Caco-2 (cell line): ENCODE measurements at regions not wholly inside any gene's neighbourhood (a gene's known extent, or its start where the extent isn't known, plus 50 kb on each side); places are given as distances from the start of the nearest gene placed in this dataset.

ENCODE experiments used
- BruUV-seq: library from RNA; stranded (reverse); fragments of 400-500 nt; replicated peaks from 2 replicates; lab custom pipeline; 2021; lab: Mats Ljungman, UMichigan
- CTCF ChIA-PET: fragments of 300-600 bp; sonication (Branson Sonifier 250); formaldehyde crosslinking; loops from one replicate; lab custom pipeline; 2022; ENCODE audit warnings: antibody characterized with exemption; lab: Charles Lee
- POLR2A ChIA-PET: fragments of 300-600 bp; sonication (Branson Sonifier 250); formaldehyde crosslinking; loops from one replicate; lab custom pipeline; 2022; ENCODE audit warnings: antibody characterized with exemption; lab: Charles Lee
- DNase-seq, 2 experiments: peaks; one replicate each; pipeline versions ENCODE4 v3.0.0 to v3.0.0-alpha.2; 2020 to 2022
- H3K27me3 ChIP-seq: replicated peaks from 2 replicates; pipeline ENCODE4 v1.6.0; 2011; ENCODE audit warnings: low read length; ENCODE audit not compliant: control insufficient read depth, insufficient read depth
- H3K36me3 ChIP-seq: 2 replicates; pipeline ENCODE4 v1.5.1; 2011; ENCODE audit warnings: low read length; ENCODE audit not compliant: control insufficient read depth, insufficient read depth
- H3K4me1 ChIP-seq: fragments of 250-450 bp; sonication (Bioruptor Pico); 2 replicates; pipeline ENCODE4 v1.5.1; 2020; ENCODE audit warnings: mild to moderate bottlenecking
- H3K4me3 ChIP-seq: 2 replicates; pipeline ENCODE4 v1.5.1; 2011; ENCODE audit warnings: low read depth, mild to moderate bottlenecking, control low read depth, low read length
- H3K9me3 ChIP-seq: fragments of 250-450 bp; sonication (Bioruptor Pico); 2 replicates; pipeline ENCODE4 v1.5.1; 2020; ENCODE audit warnings: mild to moderate bottlenecking, moderate library complexity
- H3K27ac Mint-ChIP-seq: one replicate; pipeline ENCODE4 v1.8.0; 2022; ENCODE audit warnings: mixed read lengths; ENCODE audit not compliant: unreplicated experiment
- H3K27me3 Mint-ChIP-seq: one replicate; pipeline ENCODE4 v1.8.0; 2022; ENCODE audit warnings: mixed read lengths; ENCODE audit not compliant: insufficient read depth, unreplicated experiment
- H3K36me3 Mint-ChIP-seq: one replicate; pipeline ENCODE4 v1.8.0; 2022; ENCODE audit warnings: mild to moderate bottlenecking, mixed read lengths; ENCODE audit not compliant: insufficient read depth, unreplicated experiment
- H3K4me1 Mint-ChIP-seq: one replicate; pipeline ENCODE4 v1.8.0; 2022; ENCODE audit warnings: low read depth, mixed read lengths; ENCODE audit not compliant: unreplicated experiment
- H3K4me3 Mint-ChIP-seq: one replicate; pipeline ENCODE4 v1.8.0; 2022; ENCODE audit warnings: mild to moderate bottlenecking, moderate library complexity, mixed read lengths; ENCODE audit not compliant: unreplicated experiment
- H3K9me3 Mint-ChIP-seq: one replicate; pipeline ENCODE4 v1.8.0; 2022; ENCODE audit warnings: mixed read lengths; ENCODE audit not compliant: unreplicated experiment
- intact Hi-C: fragments of 100-400 bp; cut with micrococcal nuclease; formaldehyde crosslinking; loops from one replicate; pipeline ENCODE4 v1.10.0; 2022; ENCODE audit not compliant: unreplicated experiment
- TF ChIP-seq, protein P1 (sequence below), 2 experiments: fragments of 200-600 bp in 1 of 2; IDR thresholded peaks; 1 replicate in 1 of 2; 2 replicates in 1 of 2; pipeline versions ENCODE4 v1.5.1 to v1.8.0; 2011 to 2022; ENCODE audit warnings: antibody characterized with exemption in 1 of 2, control low read depth in 1 of 2, inconsistent platforms in 1 of 2, low read depth in 1 of 2, low read length in 1 of 2, mild to moderate bottlenecking in 1 of 2, moderate library complexity in 1 of 2; ENCODE audit not compliant: insufficient read depth in 1 of 2, severe bottlenecking in 1 of 2, unreplicated experiment in 1 of 2

DNA sequence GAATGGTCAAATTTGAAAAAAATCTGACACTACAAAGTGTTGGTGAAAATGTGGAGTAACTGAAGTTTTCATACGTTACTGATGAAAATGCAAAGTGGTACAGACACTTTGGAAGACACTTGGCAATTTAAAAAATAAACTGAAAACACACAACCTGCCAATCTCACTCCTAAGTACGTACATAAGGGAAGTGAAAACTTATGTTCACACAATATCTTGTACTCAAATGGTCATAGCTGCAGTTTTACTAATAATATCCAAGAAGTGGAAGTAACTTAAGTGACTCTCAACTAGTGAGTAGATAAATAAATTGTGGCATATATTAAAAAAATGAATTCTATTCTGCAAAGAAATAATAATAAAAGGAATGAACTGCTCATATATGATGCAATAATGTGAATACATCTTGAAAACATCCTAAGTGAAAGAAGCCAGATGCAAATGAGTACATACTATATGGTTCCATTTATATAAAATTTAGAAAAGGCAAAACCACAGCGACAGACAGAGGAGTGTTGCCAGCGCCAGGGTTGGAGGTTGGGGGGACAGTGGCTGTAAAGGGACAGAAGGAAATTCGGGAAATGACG lies 198.2 kb downstream of the ERMARD start:
- Histone ChIP-seq H3K4me1 (no peaks in the 10 kb centered on the region), H3K4me3 (no peak overlapping the region), H3K9me3 (peaks cover 12% of the 10 kb centered on the region; the same call in 1 of the 2 replicates), H3K36me3 (no peaks in the 10 kb centered on the region), H3K27me3 (no peaks in the 10 kb centered on the region)
- CTCF ChIA-PET, result no interaction called here
- TF ChIP-seq, protein P1, sequence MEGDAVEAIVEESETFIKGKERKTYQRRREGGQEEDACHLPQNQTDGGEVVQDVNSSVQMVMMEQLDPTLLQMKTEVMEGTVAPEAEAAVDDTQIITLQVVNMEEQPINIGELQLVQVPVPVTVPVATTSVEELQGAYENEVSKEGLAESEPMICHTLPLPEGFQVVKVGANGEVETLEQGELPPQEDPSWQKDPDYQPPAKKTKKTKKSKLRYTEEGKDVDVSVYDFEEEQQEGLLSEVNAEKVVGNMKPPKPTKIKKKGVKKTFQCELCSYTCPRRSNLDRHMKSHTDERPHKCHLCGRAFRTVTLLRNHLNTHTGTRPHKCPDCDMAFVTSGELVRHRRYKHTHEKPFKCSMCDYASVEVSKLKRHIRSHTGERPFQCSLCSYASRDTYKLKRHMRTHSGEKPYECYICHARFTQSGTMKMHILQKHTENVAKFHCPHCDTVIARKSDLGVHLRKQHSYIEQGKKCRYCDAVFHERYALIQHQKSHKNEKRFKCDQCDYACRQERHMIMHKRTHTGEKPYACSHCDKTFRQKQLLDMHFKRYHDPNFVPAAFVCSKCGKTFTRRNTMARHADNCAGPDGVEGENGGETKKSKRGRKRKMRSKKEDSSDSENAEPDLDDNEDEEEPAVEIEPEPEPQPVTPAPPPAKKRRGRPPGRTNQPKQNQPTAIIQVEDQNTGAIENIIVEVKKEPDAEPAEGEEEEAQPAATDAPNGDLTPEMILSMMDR (IDR thresholded peaks at IDR 0.05; ENCODE audit: insufficient read depth in 1 of 2, low read depth in 1 of 2, low read length in 1 of 2, severe bottlenecking in 1 of 2, unreplicated experiment in 1 of 2), result no peak
- intact Hi-C loops, result no loop called here
- no peak overlapping the region for H3K27ac Mint-ChIP-seq
- peaks cover 3% of the 10 kb centered on the region for H3K27me3 Mint-ChIP-seq
- BruUV-seq, result no TSS peak
- H3K36me3 Mint-ChIP-seq, result no peaks in the 10 kb centered on the region
- H3K4me1 Mint-ChIP-seq, result no peaks in the 10 kb centered on the region
- no peak overlapping the region for H3K4me3 Mint-ChIP-seq
- no peak for DNase-seq
- peaks cover 12% of the 10 kb centered on the region for H3K9me3 Mint-ChIP-seq
- POLR2A ChIA-PET, result no interaction called here

DNA sequence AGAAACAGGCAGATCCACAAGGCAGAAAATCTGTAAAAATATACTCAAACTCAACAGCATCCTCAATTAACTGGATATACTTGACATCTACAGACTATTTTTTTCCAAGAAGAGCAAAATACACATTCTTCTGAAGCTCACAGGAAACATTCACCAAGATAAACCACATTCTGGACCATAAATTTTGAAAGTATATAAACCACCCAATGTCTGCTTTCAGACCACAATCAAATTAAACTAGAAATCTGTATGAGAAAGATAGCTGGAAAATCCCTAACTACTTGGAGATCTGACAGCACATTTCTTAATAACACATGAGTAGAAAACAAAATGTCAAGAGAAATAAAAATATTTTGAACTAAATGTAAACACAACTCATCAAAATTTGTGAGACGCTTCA lies 195.5 kb downstream of the ERMARD start:
- TF ChIP-seq, protein P1 (IDR thresholded peaks at IDR 0.05; ENCODE audit: insufficient read depth in 1 of 2, low read depth in 1 of 2, low read length in 1 of 2, severe bottlenecking in 1 of 2, unreplicated experiment in 1 of 2), result no peak
- Histone ChIP-seq H3K9me3 (peaks cover 12% of the 10 kb centered on the region; the same call in 1 of the 2 replicates), H3K4me3 (no peak overlapping the region), H3K4me1 (no peaks in the 10 kb centered on the region), H3K27me3 (no peaks in the 10 kb centered on the region), H3K36me3 (no peaks in the 10 kb centered on the region)
- H3K4me1 Mint-ChIP-seq, result no peaks in the 10 kb centered on the region
- no peaks in the 10 kb centered on the region for H3K36me3 Mint-ChIP-seq
- H3K27ac Mint-ChIP-seq, result no peak overlapping the region
- CTCF ChIA-PET, result no interaction called here
- peaks cover 27% of the 10 kb centered on the region for H3K9me3 Mint-ChIP-seq
- no peak overlapping the region for H3K4me3 Mint-ChIP-seq
- POLR2A ChIA-PET, result no interaction called here
- peaks cover 3% of the 10 kb centered on the region for H3K27me3 Mint-ChIP-seq
- BruUV-seq, result no TSS peak
- no peak for DNase-seq
- intact Hi-C loops, result no loop called here

DNA sequence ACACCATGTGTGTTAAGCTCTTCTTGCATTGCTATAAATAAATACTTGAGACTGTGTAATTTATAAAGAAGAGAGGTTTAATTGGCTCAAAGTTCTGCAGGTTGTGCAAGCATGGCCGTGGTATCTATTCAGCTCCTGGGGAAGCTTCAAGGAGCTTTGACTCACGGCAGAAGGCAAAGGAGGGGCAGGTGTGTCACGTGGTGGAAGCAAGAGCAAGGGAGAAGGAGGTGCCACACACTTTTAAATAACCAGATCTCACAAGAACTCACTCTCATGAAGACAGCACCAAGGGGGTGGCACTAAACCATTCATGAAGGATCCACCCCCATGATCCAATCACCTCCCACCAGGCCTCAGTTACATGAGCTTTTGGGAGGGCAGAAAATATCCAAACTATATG lies 193.7 kb downstream of the ERMARD start:
- Mint-ChIP-seq H3K4me3 (no peak overlapping the region), H3K4me1 (no peaks in the 10 kb centered on the region), H3K9me3 (peaks cover 27% of the 10 kb centered on the region), H3K27ac (no peak overlapping the region), H3K36me3 (no peaks in the 10 kb centered on the region), H3K27me3 (peaks cover 3% of the 10 kb centered on the region)
- TF ChIP-seq, protein P1 (IDR thresholded peaks at IDR 0.05; ENCODE audit: insufficient read depth in 1 of 2, low read depth in 1 of 2, low read length in 1 of 2, severe bottlenecking in 1 of 2, unreplicated experiment in 1 of 2), result no peak
- Histone ChIP-seq H3K27me3 (no peaks in the 10 kb centered on the region), H3K9me3 (peaks cover 12% of the 10 kb centered on the region; the same call in 1 of the 2 replicates), H3K36me3 (no peaks in the 10 kb centered on the region), H3K4me1 (no peaks in the 10 kb centered on the region), H3K4me3 (no peak overlapping the region)
- intact Hi-C loops, result no loop called here
- BruUV-seq, result no TSS peak
- ChIA-PET CTCF (no interaction called here), POLR2A (no interaction called here)
- no peak for DNase-seq
